AG04450 (cell line): ENCODE measurements at regions not wholly inside any gene's neighbourhood (a gene's known extent, or its start where the extent isn't known, plus 50 kb on each side); places are given as distances from the start of the nearest gene placed in this dataset.

Experiments used
- CTCF ChIA-PET: fragments of 300-600, 350-600 bp; formaldehyde crosslinking; extraction: SDS; loops from one replicate; lab custom pipeline; 2022; ENCODE audit warnings: antibody characterized with exemption, inconsistent platforms; lab: Charles Lee
- POLR2A ChIA-PET: fragments of 350-600 bp; formaldehyde crosslinking; extraction: SDS; loops from one replicate; lab custom pipeline; 2021; ENCODE audit warnings: antibody characterized with exemption, inconsistent platforms; lab: Yijun Ruan, JAX
- DNase-seq: peaks from one replicate; pipeline ENCODE4 v3.0.0-alpha.2; 2011; ENCODE audit warnings: low read depth, low spot score
- H3K27ac ChIP-seq: one replicate; pipeline ENCODE4 v1.5.1; 2012; ENCODE audit warnings: low read depth, low read length, control low read depth
- H3K27me3 ChIP-seq: one replicate; pipeline ENCODE4 v1.6.0; 2012; ENCODE audit warnings: low read length; ENCODE audit not compliant: control insufficient read depth, insufficient read depth
- H3K4me3 ChIP-seq: 2 replicates; pipeline ENCODE4 v1.5.1; 2011; ENCODE audit warnings: mild to moderate bottlenecking, low read depth, low read length, control low read depth
- H3K9me3 ChIP-seq: 2 replicates; pipeline ENCODE4 v1.5.1; 2012; ENCODE audit warnings: low read length; ENCODE audit not compliant: control insufficient read depth, insufficient read depth
- TF ChIP-seq, protein P1 (sequence below): IDR thresholded peaks from 2 replicates; pipeline ENCODE4 v1.5.1; 2011; ENCODE audit warnings: low read depth, low read length, control low read depth, inconsistent platforms

DNA sequence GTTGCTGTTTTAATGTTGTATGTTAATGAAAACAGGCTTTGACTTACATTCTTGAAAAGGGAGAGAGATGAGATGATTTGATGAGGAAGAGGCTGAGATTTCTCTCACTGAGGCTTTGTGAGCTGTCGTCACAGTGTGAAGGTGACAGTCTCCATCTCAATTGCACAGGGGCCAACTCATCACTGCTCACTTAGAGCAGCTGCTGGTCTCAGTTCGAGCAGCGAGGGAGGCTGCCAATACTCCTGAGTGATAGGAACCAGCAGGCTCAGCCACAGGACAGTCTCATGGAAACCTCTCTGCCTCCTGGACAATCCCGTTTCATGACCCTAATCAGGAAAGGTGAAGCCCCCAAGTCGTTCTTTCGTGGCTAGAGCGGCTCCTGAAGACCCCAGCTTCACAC, 170.7 kb upstream of the SOX11 start:
- no peaks in the 10 kb centered on the region for H3K27me3 ChIP-seq
- H3K4me3 ChIP-seq: no peak overlapping the region
- no peak overlapping the region for H3K27ac ChIP-seq
- DNase-seq: no peak
- no peaks in the 10 kb centered on the region for H3K9me3 ChIP-seq
- ChIA-PET CTCF (no interaction called here), POLR2A (no interaction called here)
- TF ChIP-seq, protein P1, sequence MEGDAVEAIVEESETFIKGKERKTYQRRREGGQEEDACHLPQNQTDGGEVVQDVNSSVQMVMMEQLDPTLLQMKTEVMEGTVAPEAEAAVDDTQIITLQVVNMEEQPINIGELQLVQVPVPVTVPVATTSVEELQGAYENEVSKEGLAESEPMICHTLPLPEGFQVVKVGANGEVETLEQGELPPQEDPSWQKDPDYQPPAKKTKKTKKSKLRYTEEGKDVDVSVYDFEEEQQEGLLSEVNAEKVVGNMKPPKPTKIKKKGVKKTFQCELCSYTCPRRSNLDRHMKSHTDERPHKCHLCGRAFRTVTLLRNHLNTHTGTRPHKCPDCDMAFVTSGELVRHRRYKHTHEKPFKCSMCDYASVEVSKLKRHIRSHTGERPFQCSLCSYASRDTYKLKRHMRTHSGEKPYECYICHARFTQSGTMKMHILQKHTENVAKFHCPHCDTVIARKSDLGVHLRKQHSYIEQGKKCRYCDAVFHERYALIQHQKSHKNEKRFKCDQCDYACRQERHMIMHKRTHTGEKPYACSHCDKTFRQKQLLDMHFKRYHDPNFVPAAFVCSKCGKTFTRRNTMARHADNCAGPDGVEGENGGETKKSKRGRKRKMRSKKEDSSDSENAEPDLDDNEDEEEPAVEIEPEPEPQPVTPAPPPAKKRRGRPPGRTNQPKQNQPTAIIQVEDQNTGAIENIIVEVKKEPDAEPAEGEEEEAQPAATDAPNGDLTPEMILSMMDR: no peak

DNA sequence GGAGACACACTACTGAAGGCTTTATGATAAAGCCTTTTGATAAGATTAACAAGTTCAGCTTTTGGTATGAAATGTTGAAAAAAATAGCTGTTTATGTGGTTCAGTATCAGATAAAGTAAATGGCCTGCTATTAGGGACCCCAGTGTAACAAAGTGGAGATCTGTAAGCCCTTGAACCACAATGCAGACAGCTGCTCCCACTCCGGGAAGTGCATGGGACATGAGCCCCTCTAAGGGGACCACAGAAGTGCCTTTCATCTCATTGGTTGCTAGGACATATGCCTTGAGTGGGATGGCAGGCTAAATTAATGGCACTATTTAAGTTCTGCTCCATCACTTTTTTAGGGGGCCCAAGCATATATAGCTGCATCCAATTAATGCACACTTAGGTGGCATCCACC, 167.6 kb upstream of the SOX11 start:
- Histone ChIP-seq H3K4me3 (no peak overlapping the region), H3K9me3 (no peaks in the 10 kb centered on the region), H3K27me3 (no peaks in the 10 kb centered on the region), H3K27ac (no peak overlapping the region)
- ChIA-PET POLR2A (no interaction called here), CTCF (no interaction called here)
- no peak for DNase-seq
- TF ChIP-seq, protein P1: no peak

DNA sequence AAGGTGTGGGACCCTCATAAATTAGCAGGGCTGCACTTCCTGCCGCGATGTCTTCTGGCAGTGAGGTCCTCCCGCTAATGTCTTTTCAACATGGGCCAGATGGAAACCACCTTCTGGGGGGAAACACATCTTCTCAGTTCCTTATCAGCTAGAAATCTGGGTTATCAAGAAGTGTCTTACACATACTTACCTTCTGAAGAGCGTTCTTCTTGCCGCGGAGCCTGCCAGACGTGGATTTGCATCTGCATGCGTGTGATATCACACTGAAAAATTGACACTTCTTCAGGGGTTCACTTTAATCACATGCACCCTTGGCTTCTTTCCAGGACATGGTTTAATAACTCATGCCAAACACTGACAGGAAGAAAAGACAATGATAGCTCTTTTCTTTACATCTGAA, 163.5 kb upstream of the SOX11 start:
- TF ChIP-seq, protein P1: no peak
- DNase-seq: no peak
- H3K9me3 ChIP-seq: no peaks in the 10 kb centered on the region
- H3K27ac ChIP-seq: no peak overlapping the region
- ChIA-PET CTCF (no interaction called here), POLR2A (no interaction called here)
- no peak overlapping the region for H3K4me3 ChIP-seq
- H3K27me3 ChIP-seq: no peaks in the 10 kb centered on the region

DNA sequence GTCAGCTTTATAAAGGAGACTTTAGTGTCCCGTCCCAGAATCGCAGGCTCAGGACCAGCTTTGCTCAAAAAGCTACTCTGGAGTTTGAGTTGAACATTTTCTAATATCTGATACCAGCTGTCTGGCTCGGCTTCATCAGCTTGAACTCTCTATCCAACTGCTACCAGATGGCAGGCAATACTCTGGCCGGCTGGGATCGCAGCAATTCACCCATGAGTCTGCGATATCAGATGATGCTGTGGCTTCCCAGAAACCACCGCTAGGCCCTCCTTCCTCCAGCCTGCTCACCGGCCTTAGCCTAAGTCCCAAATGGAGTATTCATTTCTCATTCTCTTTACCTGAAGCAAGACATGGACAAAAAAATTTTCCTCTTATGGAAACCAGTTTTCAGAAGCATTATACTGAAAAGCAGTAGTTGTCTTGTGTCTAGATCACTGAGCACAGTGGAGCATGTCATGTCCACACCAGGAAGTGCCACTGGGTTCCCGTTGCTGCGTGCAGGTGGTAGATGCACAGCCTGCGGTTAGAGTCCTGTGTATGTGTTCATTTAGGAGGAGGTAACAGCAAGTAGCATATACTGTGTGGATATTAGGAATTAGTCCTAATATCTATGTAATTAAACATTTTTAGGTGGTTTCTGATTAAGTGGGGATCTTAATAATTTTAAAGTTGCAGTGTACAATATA, 162.0 kb upstream of the SOX11 start:
- DNase-seq: no peak
- Histone ChIP-seq H3K9me3 (no peaks in the 10 kb centered on the region), H3K4me3 (no peak overlapping the region), H3K27me3 (no peaks in the 10 kb centered on the region), H3K27ac (no peak overlapping the region)
- CTCF ChIA-PET: no interaction called here
- POLR2A ChIA-PET: no interaction called here
- TF ChIP-seq, protein P1: no peak

DNA sequence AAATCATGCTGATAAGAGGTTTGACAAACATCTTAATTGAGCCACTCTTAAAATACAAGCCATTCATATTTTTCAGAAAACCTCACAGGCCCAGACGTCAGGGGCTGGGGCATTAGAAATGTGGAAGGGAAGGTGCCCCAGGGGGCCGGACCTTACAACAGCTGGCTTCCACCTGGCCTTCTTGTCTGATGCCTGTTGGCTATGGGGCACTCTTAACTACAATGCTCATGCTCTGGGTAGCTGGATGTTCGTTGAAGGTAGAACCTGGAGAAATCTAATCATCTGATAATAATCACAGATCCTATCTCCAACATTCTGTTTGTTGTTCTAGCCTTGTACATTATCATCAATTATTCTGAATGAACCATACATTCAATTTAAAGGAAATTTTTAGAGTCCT, 156.9 kb upstream of the SOX11 start:
- no peak overlapping the region for H3K27ac ChIP-seq
- H3K4me3 ChIP-seq: no peak overlapping the region
- TF ChIP-seq, protein P1: no peak
- H3K27me3 ChIP-seq: no peaks in the 10 kb centered on the region
- ChIA-PET CTCF (no interaction called here), POLR2A (no interaction called here)
- DNase-seq: no peak
- no peaks in the 10 kb centered on the region for H3K9me3 ChIP-seq
